SK-N-SH (cell line): ENCODE measurements at regions not wholly inside any gene's neighbourhood (a gene's known extent, or its start where the extent isn't known, plus 50 kb on each side); places are given as distances from the start of the nearest gene placed in this dataset.

Experiments
- EZH2phosphoT487 ChIP-seq: fragments of 200-600 bp; sonication (generic); IDR thresholded peaks from 2 replicates; pipeline ENCODE4 v1.6.1; 2017; ENCODE audit warnings: low read depth, mixed run types, mild to moderate bottlenecking, antibody characterized with exemption, moderate library complexity, borderline replicate concordance
- FOSL2 ChIP-seq: IDR thresholded peaks from 2 replicates; pipeline ENCODE4 v1.4.0; 2012; ENCODE audit warnings: low read depth, mild to moderate bottlenecking, moderate library complexity, borderline replicate concordance
- JUND ChIP-seq: IDR thresholded peaks from 2 replicates; pipeline ENCODE4 v1.4.0; 2012
- MEF2A ChIP-seq: IDR thresholded peaks from 2 replicates; pipeline ENCODE4 v1.4.0; 2012; ENCODE audit warnings: low read depth, borderline replicate concordance
- RAD21 ChIP-seq: IDR thresholded peaks from 2 replicates; pipeline ENCODE4 v1.6.1; 2012; ENCODE audit warnings: mild to moderate bottlenecking, low read length
- USF1 ChIP-seq: IDR thresholded peaks from 2 replicates; pipeline ENCODE4 v1.4.0; 2012; ENCODE audit warnings: low read depth, borderline replicate concordance
- USF2 ChIP-seq: fragments of 150-350 bp; IDR thresholded peaks from 2 replicates; pipeline ENCODE4 v1.6.1; 2017; ENCODE audit warnings: antibody characterized with exemption, low read length, low read depth, borderline replicate concordance
- YY1 ChIP-seq: IDR thresholded peaks from 2 replicates; pipeline ENCODE4 v1.4.0; 2012; ENCODE audit warnings: low read depth, mild to moderate bottlenecking
- TF ChIP-seq, protein P1 (sequence below): IDR thresholded peaks from 2 replicates; pipeline ENCODE4 v1.4.0; 2012; ENCODE audit warnings: low read depth
- TF ChIP-seq, protein P2 (sequence below): fragments of 200-600 bp; sonication (generic); IDR thresholded peaks from 2 replicates; pipeline ENCODE4 v1.6.1; 2017; ENCODE audit warnings: antibody characterized with exemption, mild to moderate bottlenecking, moderate library complexity

- TF ChIP-seq USF2 (no peak), JUND (no peak), RAD21 (no peak), FOSL2 (no peak), EZH2phosphoT487 (no peak), USF1 (no peak), YY1 (no peak), MEF2A (no peak)
- TF ChIP-seq, protein P1, sequence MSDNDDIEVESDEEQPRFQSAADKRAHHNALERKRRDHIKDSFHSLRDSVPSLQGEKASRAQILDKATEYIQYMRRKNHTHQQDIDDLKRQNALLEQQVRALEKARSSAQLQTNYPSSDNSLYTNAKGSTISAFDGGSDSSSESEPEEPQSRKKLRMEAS = no peak
- TF ChIP-seq, protein P2, sequence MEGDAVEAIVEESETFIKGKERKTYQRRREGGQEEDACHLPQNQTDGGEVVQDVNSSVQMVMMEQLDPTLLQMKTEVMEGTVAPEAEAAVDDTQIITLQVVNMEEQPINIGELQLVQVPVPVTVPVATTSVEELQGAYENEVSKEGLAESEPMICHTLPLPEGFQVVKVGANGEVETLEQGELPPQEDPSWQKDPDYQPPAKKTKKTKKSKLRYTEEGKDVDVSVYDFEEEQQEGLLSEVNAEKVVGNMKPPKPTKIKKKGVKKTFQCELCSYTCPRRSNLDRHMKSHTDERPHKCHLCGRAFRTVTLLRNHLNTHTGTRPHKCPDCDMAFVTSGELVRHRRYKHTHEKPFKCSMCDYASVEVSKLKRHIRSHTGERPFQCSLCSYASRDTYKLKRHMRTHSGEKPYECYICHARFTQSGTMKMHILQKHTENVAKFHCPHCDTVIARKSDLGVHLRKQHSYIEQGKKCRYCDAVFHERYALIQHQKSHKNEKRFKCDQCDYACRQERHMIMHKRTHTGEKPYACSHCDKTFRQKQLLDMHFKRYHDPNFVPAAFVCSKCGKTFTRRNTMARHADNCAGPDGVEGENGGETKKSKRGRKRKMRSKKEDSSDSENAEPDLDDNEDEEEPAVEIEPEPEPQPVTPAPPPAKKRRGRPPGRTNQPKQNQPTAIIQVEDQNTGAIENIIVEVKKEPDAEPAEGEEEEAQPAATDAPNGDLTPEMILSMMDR = no peak
These were observed 216.4 kb upstream of the OSR1 start for GRCh38 chr2:19574778-19575260.
